Stimulated activated CD4-positive, alpha-beta T cell treated with anti-CD3 and anti-CD28 coated beads, Interleukin-15, amount 100 ng/mL, for 48 hours (primary cell): ENCODE measurements at regions not wholly inside any gene's neighbourhood (a gene's known extent, or its start where the extent isn't known, plus 50 kb on each side); places are given as distances from the start of the nearest gene placed in this dataset.
"Not testable (repeated sequence)": the region's sequence is repeated elsewhere in the genome, so short reads cannot be mapped to it uniquely, and the experiment has no call there.

Experiments
- DNase-seq, 2 donors: peaks; one replicate each; pipeline ENCODE4 v3.0.0-alpha.2; 2020; ENCODE audit warnings: low read depth in 2 of 2

DNA sequence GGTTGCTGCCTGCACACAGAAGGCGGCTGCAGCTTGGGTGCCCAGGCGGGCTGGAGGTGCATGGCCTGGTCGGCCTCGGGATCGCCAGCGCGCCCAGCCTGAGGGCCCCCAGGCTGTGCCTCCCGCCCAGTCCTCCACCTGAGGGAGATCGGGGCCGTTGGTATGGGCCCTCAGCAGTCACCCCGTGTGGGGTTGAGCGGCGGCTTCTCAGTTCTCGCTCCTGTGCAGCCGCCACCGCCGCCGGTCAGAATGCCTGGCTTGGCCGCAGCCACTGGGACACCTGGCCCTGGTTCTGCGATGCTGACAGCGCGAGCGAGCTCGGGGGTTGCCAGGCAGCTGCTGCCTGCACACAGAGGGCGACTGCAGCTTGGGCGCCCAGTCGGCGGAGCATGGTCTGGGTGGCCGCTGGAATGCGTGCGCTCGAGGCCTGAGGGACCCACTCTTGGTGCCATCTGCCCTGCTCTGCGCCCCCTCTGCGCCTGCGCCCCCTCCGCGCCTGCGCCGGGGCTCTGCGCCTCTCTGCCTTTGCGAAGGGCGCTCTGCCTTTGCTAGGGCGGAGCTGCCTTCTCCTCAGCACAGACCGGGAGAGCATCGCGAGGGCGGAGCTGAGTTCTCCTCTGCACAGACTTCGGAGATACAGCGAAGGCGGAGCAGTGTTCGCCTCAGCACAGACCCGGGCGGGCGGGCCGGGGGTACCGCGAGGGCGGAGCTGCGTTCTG, 84.6 kb upstream of the ZNG1F start:
- peak; percentile 57 to 61 for DNase-seq

DNA sequence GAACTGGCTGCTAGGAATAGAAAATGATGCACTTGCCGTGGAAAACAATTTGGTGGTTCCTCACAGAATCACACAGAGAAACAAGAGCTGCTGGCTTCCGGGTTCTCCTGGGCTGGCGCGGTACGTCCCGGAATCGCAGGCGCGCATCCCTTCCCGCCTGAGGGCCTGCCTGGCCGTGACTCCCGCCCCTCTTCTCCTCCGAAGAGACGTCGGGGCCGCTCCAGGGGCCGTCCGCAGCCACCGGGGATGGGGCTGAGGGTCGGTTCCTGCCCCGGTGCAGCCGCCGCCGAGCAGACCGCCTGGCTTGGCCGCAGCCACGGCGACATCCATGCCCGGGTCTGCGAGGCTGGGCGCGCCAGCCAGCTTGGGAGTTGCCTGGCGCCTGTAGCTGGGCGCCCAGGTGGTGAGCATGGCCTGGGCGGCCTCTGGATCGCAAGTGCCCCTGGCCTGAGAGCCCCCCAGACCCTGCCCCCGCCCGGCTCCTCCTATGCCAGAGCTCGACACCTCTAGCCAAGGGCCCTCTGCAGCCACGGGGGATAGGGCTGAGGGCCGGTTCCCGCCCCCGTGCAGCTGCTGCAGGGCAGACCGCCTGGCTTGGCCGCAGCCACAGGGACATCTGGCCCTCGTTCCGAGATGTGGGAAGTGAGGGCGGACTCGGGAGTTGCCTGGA, 83.9 kb upstream of the ZNG1F start:
- DNase-seq = peak in 1 of 2 donors; percentile 11

DNA sequence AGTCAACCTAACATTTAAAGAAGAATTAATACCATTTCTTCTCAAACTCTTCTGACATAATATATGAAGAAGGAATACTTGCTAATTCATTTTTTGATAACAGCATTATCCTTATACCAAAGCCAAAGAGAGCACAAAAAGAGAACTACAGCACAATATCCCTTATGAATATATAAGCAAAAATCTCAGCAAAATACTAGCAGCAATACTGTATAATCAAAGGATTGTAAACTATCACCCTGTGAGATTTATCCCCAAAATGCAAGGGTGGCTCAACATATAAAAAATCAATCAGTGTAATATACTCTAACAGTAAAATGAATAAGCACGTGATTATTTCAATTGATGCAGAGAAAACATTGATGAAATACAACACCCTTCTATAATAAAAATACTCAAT, 81.9 kb upstream of the ZNG1F start:
- not testable (repeated sequence) for DNase-seq

DNA sequence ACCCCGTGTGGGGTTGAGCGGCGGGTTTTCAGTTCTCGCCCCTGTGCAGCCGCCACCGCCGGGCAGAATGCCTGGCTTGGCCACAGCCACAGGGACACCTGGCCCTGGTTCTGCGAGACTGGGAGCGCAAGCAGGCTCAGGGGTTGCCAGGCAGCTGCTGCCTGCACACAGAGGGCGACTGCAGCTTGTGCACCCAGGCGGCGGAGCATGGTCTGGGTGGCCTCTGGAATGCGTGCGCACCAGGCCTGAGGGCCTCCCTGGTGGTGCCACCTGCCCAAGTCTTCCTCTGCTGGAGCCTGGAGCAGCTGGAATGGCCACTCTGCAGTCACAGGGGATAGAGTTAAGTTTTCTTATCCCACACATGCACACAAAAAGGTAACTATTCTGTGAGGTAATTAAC, 80.4 kb upstream of the ZNG1F start:
- DNase-seq = not testable (repeated sequence)

DNA sequence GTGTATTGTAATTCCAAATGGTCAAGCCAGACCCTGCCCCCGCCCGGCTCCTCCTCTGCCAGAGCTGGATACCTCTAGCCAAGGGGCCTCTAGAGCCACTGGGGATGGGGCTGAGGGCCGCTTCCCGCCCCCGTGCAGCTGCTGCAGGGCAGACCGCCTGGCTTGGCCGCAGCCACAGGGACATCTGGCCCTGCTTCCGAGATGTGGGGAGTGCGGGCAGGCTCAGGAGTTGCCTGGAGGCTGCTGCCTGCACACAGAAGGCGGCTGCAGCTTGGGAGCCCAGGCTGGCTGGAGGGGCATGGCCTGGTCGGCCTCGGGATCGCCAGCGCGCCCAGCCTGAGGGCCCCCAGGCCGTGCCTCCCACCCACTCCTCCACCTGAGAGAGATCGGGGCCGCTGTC, 79.9 kb upstream of the ZNG1F start:
- not testable (repeated sequence) for DNase-seq

DNA sequence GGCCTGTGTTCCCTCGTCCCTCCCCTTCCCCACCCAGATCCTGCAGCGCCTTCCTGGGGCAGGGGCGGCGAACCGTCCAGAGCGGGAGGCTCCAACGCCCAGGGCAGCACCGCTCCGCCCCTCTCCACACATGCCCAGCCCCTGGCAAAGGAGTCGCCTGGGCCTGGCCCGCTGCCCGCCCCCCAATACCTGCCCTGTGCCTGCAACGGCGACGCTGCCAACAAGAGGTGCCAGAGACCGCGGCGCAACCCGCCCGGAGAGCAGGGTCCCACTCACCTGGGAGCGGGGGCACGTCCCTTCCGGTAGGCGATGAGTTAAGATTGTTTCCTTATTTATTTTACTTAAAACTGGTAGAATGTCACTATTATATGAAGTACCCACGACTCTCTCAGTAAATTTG, 77.5 kb upstream of the ZNG1F start:
- DNase-seq = not testable (repeated sequence)

DNA sequence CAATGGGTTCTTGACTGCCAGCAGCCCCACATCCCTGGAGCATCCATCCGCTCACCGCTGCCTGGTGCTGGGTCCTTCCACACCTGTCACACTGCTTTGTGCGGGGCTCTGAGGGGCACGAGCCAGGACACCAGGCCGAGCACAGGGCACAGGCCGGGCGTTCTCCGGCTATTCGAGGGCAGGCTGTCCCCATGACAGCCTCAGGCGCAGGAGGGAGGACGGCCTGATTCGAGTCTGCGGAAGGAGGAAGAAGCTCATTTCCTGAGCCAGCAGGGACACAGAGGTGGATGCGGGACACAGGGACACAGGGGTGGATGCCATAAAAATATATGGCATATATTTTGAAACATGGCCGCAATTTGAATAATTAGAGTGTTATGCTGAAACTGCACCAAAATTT, 76.9 kb upstream of the ZNG1F start:
- not testable (repeated sequence) for DNase-seq

DNA sequence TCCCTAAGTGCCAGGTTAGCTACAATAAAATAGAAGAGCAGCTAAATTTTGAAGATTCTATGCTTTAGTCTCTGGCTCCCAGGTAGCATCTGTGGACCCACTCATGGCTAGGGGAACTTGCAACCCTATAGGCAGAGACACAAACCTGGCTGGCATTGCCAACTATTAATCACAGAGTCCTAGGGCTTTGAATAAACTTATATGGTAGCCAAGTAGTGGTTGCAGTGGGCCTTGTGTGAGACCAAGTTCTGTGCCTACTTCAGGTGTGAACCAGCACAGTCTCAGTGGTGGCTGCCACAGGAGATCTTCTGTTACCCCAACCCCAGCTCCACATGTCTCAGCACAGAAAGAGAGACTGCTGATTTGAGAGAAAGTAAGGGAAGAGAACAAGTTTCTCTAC, 62.9 kb upstream of the ZNG1F start:
- not testable (repeated sequence) for DNase-seq

DNA sequence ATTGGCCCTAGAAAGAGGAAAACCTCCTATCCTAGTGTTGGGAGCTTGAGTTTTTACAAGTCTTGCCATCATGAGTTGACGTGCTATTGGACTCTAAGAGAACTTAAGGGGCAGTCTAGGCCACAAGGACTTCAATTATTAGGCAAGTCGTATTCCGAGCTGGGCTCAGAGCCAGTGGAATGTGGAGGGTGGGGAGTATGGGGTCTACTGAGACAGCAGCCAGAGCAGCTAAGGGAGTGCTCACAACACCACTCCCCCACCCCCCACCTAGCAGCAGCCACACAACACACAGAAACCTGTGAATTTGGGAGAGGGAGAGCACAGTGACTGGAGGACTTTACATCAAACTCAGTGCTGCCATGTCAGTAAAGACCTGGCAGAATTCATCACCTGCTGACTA, 62.0 kb upstream of the ZNG1F start:
- not testable (repeated sequence) for DNase-seq

DNA sequence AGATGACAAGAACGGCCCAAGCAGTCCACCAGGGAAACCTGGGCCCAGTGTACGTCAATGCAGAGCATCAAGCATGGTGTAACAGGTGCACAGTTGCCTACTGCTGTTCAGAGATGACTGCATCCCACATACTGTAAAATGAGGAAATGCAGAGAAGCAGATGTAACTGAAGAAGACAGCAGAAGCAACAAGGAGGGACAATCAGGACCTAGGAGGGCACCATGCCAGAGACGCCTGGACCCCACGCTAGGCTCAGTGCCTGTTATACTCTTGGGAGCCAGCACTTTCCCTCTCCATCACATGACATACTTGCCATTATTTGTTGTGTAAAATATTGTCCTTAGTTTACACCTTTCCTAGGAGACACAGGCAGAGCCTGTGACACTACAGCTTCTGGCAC, 57.6 kb upstream of the ZNG1F start:
- DNase-seq = not testable (repeated sequence)
